Astrocyte of the cerebellum (primary cell): ENCODE measurements at regions not wholly inside any gene's neighbourhood (a gene's known extent, or its start where the extent isn't known, plus 50 kb on each side); places are given as distances from the start of the nearest gene placed in this dataset.

Experiments
- DNase-seq: peaks from one replicate; pipeline ENCODE4 v3.0.0-alpha.2; 2011; ENCODE audit warnings: low read depth
- H3K4me3 ChIP-seq: 2 replicates; pipeline ENCODE4 v1.5.1; 2011; ENCODE audit warnings: mild to moderate bottlenecking, low read depth, low read length, moderate library complexity
- CTCF ChIP-seq: IDR thresholded peaks from 2 replicates; pipeline ENCODE4 v1.5.1; 2012; ENCODE audit warnings: low read length, low read depth, moderate library complexity, mild to moderate bottlenecking; ENCODE audit errors: missing control alignments
- in situ Hi-C: cut with HindIII; loops from 2 replicates; pipeline ENCODE4 v1.10.0; 2017; ENCODE audit warnings: low sequenced_read_pairs

GRCh38 chr2:150939087-150939486 is 322.6 kb downstream of the RBM43 start:
- in situ Hi-C loops: no loop called here
- no peak overlapping the region for H3K4me3 ChIP-seq
- TF ChIP-seq CTCF: no peak
- no peak for DNase-seq

- no peak overlapping the region for H3K4me3 ChIP-seq
- DNase-seq: no peak
- TF ChIP-seq CTCF: no peak
- in situ Hi-C loops: no loop called here
These were observed 323.1 kb downstream of the RBM43 start for GRCh38 chr2:150938527-150938926.

GRCh38 chr2:150937030-150937429 is 324.6 kb downstream of the RBM43 start:
- no peak for DNase-seq
- H3K4me3 ChIP-seq: no peak overlapping the region
- TF ChIP-seq CTCF: no peak
- in situ Hi-C loops: no loop called here

- no peak overlapping the region for H3K4me3 ChIP-seq
- no peak for DNase-seq
- in situ Hi-C loops: no loop called here
- no peak for TF ChIP-seq CTCF
These were observed 330.2 kb downstream of the RBM43 start for GRCh38 chr2:150931451-150931850.

- DNase-seq: no peak
- H3K4me3 ChIP-seq: no peak overlapping the region
- in situ Hi-C loops: no loop called here
- TF ChIP-seq CTCF: no peak
These were observed 336.1 kb downstream of the RBM43 start for GRCh38 chr2:150925611-150926010.

DNA sequence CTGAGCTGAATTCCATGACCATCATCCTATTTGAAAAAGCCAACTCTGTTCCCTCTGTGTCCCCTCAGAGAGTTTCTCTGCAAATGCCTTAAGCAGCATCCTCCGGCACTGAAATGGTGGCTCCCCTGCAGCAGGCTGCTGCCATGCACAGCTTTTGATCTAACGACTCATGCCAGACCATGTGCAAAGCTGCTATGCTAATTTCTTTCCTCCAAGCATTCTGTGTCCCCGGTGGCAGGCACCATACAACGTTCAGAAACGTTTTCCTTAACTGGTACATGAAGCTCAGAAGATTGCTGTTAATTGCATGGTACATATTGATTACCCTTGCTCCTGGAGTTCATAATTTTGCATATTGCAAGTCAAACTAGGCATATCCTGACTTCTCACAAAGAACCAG is 336.8 kb downstream of the RBM43 start:
- no peak overlapping the region for H3K4me3 ChIP-seq
- in situ Hi-C loops: no loop called here
- DNase-seq: no peak
- no peak for TF ChIP-seq CTCF

GRCh38 chr2:150919901-150920300 is 341.8 kb downstream of the RBM43 start:
- no peak for TF ChIP-seq CTCF
- no peak overlapping the region for H3K4me3 ChIP-seq
- no peak for DNase-seq
- in situ Hi-C loops: no loop called here
